ENCODE measurements at regions not wholly inside any gene's neighbourhood (a gene's known extent, or its start where the extent isn't known, plus 50 kb on each side); places are given as distances from the start of the nearest gene placed in this dataset.

DNA sequence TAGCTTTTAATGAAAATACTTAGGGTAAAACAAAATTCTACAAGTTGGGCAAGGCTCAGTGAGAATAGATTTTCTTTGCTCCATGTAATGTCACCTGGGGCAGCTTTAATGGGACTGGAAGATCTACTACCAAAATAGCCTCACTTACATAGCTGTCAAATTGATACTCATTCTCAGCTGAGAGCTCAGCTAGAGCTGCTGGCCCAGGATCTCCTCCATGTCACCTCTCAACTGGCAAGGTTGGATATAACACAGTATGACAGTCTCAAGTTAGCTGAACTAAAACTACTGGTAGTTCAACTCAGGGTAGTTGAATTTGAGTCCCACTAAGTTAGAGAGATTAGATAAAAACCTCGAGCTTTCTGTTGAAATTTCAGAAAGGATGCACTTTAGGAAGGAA is 218.5 kb upstream of the PLSCR5 start:
- DNase-seq: no peak

- no peak for DNase-seq
Observed at GRCh38 chr3:146818866-146819265, 213.7 kb upstream of the PLSCR5 start.

DNA sequence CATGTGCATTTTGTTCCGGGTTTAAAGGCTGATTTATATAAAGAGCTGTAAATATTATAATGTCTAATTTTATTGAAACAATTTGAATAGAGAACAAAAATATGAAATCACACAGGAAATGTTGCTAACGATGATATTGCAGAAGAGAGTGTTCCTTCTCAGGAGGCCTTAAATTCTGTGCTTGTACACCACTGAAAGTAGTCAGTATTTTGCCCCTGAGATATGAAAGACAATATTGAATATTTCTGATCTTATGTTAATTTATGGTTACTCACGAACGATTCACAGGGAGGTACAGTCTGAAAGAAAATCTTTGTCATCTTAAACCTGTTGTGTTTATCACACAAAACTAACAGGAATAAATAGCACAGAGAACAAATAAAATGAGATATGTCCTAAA is 213.2 kb upstream of the PLSCR5 start:
- no peak for DNase-seq

- peak; percentile 65 for DNase-seq
Observed at GRCh38 chr3:146817704-146818103, 212.6 kb upstream of the PLSCR5 start.

GRCh38 chr3:146814601-146815315 is 209.6 kb upstream of the PLSCR5 start:
- no peak for DNase-seq

DNA sequence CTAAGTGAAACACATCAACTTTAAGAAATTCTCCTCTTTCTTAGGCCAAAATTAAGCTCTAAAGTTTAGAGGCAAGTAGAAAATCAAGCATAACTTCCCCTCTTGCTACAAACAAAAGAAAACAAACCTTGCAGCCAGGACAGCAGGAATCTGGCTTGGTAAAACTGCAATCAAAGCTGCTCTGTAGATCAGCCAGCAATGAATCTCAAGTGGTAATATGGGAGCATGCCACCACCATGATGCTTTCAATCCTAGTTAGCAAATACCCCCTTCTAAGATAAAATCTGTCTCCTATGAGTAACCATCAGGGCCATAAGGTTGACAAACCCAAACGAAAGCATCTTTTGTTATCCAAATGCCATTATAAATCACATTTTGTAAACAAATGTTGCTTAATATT is 208.3 kb upstream of the PLSCR5 start:
- DNase-seq: no peak

- no peak for DNase-seq
Observed at GRCh38 chr3:146803745-146804144, 198.6 kb upstream of the PLSCR5 start.

DNA sequence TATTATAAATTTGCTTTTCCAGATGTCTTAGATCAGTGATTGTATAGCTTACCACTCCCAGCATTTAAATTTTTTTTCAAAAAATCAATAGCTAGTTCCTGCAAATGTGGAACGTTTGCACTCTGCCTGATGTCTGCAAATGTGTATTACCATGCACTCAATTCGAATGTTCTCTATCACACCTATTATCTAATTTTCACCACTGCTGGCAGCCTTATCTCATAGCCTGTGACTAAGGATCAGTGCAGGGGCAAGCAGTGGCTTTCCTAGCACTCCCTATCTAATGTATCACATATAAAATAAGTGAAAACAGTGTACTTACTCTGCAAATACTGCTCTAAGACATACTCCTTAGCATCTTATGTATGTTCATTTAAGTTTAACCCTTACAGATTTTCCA is 196.3 kb upstream of the PLSCR5 start:
- no peak for DNase-seq

- peak; percentile 28 for DNase-seq
Observed at GRCh38 chr3:146800484-146800883, 195.3 kb upstream of the PLSCR5 start.

- no peak for DNase-seq
Observed at GRCh38 chr3:146796078-146796477, 190.9 kb upstream of the PLSCR5 start.

DNA sequence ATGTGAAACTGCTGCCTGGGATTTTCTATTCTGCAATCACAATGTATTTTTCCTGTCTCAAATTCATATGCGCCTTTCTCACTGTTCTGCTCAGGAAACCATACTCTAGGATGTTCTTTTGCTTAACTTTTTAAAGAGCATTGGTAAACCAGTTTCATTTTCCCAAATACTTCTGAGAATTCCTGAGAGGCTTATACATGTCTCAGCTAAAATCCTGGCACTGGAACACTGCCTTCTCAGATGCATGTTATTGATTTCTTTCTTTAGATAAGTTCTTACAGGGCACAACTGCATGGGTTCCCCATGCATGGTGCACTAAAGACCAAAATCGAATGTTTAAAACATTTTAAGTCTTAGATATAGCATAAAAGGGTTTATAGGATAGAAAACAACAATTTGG is 178.3 kb upstream of the PLSCR5 start:
- no peak for DNase-seq

GRCh38 chr3:146781606-146782005 is 176.5 kb upstream of the PLSCR5 start:
- DNase-seq: no peak

- DNase-seq: no peak
Observed at GRCh38 chr3:146781059-146781458, 175.9 kb upstream of the PLSCR5 start.

- no peak for DNase-seq
Observed at GRCh38 chr3:146780251-146780650, 175.1 kb upstream of the PLSCR5 start.

DNA sequence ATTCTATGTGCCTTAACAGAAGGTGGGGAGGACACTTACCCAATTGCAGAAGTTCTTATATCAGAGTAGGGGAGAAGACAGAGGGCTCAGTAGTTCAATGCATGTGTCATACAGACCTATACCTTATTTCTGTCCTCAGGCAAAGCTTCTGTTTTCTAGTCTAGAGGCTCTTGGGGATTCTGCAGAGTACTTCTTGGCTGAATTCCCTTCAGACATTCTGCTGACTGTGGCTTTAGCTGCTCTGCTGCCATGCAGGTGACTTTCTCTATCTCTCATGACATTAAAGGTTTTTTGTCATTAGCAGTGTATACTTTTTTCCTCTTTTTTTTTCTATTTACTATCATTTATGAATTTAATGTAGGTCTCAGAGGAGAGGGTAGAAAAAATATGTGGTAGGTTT is 172.8 kb upstream of the PLSCR5 start:
- DNase-seq: no peak

GRCh38 chr3:146772211-146772743 is 167.1 kb upstream of the PLSCR5 start:
- DNase-seq: no peak

DNA sequence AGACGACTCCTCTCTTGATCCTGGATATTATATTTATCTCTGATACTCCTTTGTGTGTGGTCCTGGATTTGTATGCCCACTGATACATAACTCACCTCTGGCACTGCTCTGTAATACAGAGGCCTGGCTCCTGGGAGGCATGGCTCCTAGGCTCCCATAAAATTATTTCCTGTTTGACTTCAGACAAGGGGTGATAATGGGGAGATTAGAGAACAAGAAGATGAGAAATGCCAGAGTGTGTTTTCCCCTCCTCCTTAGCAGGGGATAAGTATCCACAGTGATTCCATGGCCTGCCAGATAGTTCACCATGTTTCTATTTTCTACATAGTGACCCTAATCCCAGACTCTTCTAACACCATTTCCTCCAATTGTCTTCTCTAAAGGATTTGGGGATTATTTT is 165.7 kb upstream of the PLSCR5 start:
- no peak for DNase-seq

DNA sequence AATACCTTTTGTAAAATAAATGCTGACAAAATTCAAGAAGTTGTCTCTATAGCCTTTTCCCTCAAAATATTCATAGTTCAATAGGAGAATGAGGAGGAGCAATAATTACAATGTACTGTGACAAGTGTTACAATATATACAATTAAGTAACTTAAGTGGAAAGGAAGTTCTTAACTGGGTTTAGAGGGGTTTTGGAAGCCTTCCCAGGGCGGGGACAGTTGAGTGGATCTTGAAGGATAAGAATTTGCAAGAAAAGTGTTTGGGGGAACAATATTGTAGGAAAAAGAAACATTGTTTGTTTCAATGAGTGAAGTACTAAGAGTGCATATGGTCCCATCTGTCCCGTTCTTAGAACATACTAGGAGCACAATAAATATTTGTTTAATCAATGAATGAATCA is 165.2 kb upstream of the PLSCR5 start:
- DNase-seq: no peak

GRCh38 chr3:146757759-146758158 is 152.6 kb upstream of the PLSCR5 start:
- no peak for DNase-seq

- no peak for DNase-seq
Observed at GRCh38 chr3:146750196-146750595, 145.1 kb upstream of the PLSCR5 start.

- peak; percentile 55 for DNase-seq
Observed at GRCh38 chr3:146747928-146748327, 142.8 kb upstream of the PLSCR5 start.

- no peak for DNase-seq
Observed at GRCh38 chr3:146747051-146747450, 141.9 kb upstream of the PLSCR5 start.

GRCh38 chr3:146746190-146746589 is 141.0 kb upstream of the PLSCR5 start:
- DNase-seq: no peak

GRCh38 chr3:146739203-146739671 is 134.1 kb upstream of the PLSCR5 start:
- DNase-seq: no peak

DNA sequence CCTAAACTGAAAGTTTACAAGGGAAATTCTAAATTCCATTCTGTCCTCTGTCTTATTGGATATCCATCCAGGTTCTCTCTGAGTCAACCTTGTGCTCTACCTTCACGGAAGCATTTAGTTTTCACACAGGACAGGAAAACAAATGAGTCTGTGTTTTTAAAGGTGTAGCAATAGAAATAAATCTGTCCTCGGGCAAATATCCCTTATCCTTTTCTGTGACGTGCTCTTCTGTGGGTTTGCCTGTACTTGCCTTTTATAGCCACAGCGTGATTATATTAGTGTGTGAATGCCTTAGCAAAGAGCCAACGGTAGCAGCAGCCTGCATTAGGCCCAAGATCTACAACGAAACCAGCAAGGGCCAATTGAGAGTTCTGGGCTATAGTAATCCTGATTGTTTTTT is 127.2 kb upstream of the PLSCR5 start:
- DNase-seq: no peak
